ENCODE measurements at regions not wholly inside any gene's neighbourhood (a gene's known extent, or its start where the extent isn't known, plus 50 kb on each side); places are given as distances from the start of the nearest gene placed in this dataset.
"Not testable (repeated sequence)": the region's sequence is repeated elsewhere in the genome, so short reads cannot be mapped to it uniquely, and the experiment has no call there.

DNA sequence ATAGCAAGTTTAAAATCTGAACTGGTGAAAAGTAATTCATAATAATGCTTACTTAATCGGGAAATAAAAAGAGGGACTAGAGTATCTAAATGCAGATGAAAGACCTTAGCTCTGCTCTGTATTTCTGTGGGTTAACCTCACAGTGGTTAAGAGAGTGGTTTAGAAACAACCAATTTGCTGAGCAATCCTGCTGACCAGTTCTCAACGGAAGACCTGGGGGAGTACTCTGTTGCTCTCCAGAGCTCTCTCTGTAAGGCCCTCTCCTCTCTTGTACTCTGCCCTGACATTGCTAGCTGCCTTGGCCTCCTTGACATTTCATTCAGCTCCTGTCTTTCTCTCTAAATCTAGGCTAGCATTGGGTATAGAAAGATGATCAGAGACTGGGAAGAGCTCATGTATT, 1186.6 kb upstream of the SEMA6A start:
- DNase-seq: no peak

DNA sequence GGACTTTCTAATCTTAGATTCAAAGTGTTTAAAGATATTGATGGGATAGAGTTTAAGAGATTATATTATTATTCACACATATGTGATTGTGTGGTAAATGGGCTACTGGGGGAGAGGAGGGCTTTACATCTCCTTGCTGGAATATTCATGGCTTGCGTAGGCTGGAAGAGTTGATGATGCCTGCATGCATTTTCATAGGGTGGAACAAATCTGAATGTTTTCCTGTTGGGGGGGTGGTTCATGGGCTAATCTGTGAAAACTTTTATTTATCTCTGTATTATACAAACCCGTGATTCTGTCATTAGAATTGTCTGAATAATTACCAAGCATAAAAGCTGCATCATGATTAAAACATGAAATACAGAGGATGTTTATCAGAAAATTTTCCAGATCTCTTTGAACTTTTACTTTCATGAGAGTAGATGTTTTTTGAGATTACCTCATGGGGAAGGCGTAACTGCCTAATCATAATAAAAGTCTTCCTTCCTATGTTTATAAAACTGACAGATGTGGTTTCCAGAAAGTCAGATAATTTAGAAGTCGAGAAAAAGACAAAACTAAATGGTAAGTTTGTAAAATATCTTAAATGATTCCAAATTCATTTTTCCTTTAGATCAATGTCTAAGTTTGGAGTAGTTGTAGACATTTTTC, 1185.4 kb upstream of the SEMA6A start:
- no peak for DNase-seq

DNA sequence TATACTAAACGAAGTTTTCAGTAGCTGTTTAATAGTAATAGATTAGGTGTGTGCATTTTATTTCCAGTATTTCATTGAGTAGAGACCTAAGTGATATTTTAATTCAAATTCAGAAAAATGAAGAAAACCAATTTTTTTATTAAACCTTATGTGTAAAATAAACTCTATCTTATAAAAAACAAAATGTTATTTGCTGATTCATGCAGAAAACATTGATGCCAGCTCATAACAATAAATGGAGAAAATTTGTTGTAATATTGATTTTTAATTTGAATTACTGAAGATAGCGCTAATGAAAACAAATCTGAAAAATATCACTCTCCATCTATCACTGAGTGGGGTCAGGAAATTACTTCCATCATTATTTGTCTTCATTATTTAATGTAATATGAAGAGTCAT, 1177.8 kb upstream of the SEMA6A start:
- DNase-seq: no peak

DNA sequence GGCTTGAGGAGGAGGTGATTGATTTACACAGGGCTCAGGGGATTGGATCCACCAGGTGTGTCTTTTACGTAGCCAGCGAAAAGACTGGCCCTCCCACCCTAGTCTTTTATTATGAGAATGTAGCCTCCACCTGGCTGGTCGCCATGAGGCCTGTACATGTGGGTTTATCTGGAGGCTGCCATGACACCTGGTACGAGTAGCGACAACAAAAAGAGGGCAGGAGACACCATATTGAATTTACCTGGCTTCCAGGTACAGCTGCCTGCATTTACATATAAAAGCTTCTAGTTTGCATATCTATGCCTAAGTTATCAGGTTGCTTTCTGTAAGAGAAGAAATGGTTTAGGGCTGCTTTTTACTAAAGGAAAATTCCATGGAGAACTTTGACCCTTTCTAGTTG, 1173.7 kb upstream of the SEMA6A start:
- no peak for DNase-seq

DNA sequence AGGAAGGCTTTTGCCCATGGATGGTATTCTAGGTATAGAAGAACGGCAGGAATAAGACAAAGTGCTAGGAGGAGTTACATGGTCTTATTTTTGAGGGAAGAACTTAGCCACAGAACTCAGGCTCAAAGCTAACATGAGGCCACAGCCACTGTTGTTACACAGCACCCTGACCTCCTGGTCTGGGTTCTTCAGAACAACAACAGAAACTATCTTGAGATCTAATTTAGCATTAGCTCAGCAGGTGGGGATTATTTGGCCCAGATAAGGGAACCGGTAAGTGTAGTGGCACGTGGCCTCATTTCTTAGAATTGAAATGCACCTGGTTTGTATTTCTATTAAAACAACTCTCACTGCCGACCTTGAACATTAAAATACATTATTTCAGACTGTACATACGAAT, 1168.7 kb upstream of the SEMA6A start:
- no peak for DNase-seq

DNA sequence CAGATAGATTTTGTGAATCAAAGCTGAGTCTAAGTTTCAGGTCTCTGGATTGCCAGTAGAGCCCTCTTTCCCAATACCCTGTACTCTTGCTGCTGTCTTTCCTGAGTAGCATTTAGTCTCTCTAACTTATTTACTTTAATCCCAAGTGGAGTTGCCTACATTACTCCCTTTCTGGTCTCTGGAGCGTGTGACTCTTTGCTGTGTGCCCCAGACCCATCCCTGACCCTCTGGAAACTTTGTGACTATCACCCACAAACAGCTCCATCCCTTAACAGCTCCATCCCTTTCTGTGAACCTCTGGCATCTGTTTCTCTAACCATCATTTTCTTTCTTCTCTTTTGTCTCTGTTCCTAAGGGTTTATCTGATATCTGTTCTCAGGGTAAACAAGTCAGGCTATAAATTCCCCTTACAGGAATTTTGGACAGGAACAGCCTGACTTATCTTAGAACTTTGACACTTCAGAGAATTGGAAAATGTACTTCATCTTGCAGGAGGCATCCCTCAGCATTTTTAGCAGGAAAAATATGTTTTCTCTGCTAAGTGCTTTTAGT, 1167.1 kb upstream of the SEMA6A start:
- DNase-seq: no peak

DNA sequence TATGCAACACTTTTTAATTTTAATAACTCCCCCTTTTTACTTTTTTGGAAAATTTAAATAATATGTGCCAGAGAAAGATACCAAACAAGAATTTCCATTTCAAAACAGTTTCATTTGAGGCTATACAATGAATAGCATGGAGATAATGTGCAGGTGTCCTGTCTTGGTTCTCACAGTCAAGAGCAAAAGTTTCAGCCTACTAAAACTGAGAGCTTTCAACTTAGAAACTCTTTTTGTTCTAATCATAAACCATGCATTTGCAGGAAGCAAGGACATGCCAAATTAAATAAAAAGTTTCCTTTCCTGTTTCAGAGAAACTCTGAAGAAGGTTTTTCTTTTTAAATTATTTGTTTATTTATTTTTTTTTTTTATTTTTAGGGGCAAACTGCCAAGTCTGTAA, 1165.6 kb upstream of the SEMA6A start:
- DNase-seq: no peak

DNA sequence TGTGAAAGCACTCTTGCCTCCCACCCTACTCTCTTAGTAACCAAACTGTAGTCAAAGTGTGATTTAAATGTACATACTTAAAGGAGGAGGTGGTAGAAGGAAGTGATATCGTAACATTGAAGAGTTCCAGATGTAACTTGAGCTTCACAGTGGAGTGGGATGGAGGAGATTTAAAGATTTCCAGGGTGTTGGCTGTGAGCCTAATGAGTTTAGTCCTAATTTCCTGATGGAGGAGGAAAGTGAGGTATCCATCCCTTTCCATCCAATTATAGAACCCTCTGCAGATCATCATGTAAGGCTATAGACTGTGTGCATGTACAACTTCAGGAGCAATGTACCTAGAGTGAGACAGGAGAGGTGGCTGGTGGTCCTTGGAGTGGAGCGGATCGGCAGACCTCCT, 1163.9 kb upstream of the SEMA6A start:
- DNase-seq: no peak

DNA sequence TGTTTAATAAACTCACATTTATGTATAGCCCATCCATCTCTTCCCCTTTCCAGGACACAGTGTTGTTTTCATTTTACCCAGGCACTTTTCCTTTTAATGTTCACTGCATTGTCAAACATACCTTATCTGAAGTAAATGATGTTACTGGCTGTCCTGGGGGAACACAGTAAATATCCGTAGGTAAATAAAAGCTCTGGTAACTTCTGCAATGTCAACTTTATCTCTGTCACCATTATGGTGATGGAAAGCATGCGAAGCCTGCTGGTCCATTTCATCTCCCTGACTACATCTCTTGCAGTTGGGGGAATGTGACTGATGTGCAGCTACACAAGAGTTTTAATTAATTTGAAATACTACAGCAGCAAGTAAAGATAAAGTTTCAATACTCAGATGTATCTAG, 1162.1 kb upstream of the SEMA6A start:
- no peak for DNase-seq

DNA sequence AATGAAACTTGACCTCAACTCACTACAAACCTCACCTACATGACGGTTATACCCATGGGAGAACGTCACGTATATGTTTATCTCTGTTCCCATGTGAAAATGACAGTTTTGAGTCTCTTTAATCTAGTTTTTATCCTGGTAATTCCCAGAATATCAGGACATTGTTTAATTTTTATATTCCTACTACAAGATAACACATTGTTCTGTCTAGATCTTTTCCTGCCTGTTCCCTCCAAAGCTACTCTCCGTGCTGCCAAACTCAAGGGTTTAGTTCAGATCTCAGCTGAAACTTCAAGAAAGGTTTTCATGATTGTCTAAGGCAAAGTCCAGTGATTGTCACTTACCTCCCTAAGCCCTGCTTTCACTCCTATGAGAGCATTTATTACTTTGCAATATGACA, 1159.4 kb upstream of the SEMA6A start:
- DNase-seq: no peak

DNA sequence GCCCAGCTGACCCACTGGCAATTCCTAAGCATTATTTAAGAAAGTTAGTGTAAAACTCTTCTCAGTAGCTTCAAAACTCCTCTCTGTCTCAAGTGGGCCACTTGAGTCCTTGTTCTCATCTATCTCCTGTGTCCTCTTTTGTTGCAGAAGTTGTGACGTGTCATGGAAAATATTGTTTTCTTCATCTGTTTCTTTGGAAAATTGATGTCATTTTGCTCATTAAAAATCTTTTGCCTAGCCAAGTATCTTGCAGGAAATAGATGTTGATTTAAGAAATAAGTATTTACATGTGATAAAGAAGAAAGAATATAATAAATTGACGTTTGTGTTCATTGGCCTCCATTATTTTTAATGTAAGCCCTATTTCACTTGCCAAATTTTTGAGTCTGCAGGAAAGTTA, 1158.4 kb upstream of the SEMA6A start:
- DNase-seq: no peak

DNA sequence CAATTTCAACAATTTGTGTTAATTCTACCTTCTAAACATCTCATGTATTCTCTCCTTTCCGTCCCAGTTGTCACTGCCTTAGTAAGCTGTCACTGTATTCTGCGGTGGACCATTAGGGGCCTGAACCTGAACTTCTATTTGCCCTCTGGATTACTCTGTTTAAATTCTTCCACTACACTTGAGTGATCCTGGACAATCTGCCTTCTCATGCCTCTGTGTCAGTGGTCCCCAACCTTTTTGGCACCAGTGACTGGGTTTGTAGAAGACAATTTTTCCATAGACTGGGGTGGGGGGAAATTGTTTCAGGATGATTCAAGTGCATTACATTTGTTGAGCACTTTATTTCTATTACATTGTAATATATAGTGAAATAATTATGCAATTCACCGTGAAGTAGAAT, 1157.6 kb upstream of the SEMA6A start:
- no peak for DNase-seq

DNA sequence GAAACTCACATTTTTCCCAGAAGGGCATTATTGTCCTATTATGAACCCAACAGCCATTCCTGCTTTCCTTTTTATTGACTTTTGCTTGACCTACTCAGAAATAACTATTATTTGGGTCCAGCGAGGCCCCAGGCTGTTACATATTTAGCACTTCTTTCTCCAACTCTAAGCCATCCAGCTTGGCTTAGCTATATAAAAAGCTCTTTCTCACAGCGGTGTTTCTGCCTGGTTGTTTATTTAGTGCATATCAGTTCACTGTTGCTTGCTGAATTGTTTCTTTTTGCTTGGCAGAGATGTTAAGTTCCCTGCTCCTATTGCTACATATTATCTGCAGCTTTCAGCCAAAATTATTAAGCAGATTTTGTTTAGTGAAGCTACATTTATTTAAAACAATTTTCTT, 1156.8 kb upstream of the SEMA6A start:
- no peak for DNase-seq

DNA sequence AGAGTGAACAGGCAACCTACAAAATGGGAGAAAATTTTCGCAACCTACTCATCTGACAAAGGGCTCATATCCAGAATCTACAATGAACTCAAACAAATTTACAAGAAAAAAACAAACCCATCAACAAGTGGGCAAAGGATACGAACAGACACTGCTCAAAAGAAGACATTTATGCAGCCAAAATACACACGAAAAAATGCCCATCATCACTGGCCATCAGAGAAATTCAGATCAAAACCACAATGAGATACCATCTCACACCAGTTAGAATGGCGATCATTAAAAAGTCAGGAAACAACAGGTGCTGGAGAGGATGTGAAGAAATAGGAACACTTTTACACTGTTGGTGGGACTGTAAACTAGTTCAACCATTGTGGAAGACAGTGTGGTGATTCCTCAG, 1146.2 kb upstream of the SEMA6A start:
- DNase-seq: not testable (repeated sequence)

DNA sequence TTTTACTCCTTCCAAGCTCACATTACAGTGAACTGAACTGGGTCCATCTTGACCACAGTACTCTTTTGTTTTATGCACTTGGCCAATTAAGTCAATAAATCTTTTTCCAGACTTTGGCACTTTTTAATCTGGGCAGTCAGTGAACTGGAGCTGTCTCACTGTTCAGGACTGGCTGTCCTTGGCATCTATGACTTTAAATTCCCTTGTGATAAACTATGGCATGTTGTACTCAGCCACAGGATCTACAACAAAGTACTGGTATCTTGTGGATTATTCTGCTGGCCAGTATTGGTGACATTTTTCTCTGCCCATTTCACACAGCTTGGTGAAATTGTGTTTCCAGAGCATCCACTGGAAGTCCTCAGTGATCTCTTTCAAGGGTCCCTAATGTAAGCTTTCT, 1144.8 kb upstream of the SEMA6A start:
- no peak for DNase-seq

DNA sequence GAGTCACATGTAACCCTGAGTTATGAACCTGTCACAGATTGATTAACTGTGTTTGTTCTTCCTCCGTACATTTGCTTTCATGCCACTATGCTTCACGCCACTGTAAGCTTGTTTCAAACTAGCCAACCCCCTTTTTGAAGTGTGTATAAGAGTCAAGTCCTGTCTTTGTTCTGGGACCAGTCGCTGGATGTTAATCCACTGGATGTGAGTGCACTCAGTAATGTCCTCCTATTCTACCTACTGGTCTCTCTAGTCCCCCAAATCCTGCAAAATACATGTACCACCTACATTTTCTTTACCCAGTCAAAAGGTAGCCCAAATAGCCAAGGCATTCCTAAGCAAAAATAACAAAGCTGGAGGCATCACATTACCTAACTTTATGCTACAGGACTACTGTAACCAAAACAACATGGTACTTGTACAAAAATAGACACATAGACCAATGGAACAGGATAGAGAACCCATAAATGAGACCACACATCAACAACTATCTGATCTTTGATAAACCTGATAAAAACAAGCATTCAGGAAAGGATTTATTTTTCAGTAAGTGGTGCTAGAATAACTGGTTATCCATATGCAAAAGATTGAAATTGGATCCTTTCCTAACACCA, 1139.1 kb upstream of the SEMA6A start:
- DNase-seq: no peak

DNA sequence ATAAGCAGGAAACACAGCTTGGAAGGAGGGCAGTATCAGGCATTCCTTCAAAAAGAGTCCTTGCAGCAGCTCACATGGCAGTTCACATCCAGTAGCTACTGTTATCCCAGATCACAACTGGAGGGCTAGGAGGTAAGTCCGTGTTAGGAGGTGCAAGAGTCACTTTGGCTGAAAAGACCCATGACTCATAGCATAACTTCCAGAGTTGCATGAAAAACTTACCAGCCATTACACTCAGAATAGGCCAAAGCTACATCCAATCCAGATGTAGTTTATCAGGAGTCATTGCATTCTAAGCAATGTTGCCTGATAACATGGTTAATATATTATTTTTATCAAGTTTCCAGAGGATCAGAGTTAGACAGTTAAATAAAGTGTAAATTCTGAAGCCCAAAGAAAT, 1126.4 kb upstream of the SEMA6A start:
- no peak for DNase-seq

DNA sequence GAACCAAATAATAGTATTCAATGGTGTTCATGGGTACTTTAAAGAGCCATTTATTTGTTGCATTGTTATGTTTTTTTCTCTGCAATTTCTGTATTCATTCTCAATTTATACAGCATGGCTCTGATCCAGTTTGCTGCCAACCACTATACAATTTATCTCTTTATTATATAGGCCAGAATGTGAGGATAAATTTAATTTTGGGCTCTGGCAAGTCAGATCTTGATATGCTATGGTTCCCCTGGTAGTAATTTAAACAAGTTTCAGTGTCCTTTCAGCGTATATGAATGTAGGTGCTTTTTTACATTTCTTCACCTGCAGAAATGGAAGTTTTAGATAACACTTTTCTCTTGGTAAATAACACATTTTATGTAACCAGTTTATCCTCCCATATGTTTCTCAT, 1118.0 kb upstream of the SEMA6A start:
- DNase-seq: no peak

DNA sequence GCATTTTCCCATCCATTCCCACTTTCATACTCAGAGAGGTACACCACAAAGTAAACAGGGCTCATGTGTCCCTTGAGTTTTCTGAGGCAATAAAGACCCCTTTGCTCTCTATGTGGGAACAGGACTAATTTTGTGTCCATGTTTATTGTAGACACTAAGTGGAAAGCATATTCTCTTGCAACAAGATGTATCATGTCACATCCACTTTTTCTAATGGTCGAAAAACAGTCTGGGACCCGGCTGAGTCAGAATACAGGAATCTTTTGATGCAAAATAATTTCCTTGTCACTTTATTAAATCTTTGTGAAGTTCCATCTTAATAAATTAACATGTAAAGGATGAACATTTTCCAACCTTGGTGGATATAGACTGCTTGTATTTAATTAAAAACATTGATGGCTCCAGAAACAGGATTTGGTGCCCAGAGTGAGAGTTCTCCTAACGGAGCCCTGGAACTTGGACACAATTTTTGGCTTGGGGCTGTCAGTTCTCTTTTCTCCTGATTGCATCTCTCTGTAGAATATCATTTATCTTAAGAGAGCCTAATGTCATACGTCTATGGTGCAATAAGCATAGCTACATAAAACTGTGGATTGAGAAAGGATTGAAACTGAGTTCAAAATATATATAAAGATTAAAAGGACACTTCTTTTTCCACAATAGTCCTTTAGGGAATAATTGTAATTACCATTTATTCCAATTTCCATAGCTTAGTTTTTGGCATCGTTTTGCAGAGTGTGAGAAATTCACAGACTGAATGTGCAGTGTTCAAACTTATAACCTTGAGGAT, 1116.7 kb upstream of the SEMA6A start:
- no peak for DNase-seq

DNA sequence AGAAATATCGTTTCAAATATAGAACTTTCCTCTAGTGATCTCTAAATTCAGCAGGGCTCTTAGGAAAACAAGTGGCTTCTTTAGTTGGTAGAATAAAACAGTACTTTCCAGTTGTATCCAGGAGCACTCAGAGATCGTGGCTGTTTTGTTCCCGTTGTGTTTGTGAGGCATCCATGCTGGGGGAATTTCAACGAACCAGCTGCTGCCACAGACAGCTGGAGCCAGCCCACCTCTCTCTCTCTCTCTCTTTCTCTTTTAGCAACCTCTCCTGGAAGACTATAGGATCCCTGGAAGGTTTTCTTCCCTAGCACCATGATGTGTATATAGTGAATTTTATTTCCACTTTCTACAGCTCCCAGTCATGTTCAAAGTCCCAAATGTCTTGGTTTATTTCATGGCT, 1116.0 kb upstream of the SEMA6A start:
- no peak for DNase-seq

DNA sequence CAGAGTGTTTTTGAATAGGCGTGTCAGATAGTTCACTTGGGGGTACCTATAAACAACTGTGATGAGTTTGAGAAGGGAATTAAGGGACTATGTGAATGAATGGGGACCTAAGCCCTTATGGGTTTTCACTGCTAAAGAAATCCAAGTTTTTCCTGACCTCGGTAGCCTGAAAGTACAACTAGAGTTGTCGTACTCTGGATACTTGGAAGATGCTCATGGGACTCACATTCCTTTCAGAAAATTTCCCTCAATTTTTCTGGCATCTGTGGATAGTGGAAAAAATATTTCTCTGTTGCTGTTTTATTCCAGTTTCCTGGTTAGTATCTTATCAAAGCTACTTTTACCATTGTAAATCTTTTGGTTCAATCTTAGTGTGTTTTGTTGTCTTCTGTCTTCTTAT, 1112.3 kb upstream of the SEMA6A start:
- DNase-seq: no peak

DNA sequence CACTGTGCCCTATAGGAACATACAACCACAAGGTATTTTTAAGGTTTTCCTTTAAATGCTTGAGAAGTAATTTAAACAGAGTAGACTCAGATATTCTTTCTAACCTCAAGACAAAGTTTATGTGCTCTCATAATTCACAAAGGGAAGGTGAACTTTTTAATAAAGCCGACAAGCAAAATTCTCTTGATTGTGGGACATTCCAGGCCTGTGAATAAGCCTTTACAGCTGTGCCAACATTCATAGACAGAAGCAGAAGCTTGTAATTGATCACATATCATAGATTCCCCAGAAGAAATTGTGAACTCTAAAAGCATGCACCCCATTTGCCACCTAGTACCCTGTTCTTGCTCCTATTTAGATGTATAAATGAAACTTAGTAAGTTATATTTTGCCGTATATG, 1107.8 kb upstream of the SEMA6A start:
- no peak for DNase-seq

DNA sequence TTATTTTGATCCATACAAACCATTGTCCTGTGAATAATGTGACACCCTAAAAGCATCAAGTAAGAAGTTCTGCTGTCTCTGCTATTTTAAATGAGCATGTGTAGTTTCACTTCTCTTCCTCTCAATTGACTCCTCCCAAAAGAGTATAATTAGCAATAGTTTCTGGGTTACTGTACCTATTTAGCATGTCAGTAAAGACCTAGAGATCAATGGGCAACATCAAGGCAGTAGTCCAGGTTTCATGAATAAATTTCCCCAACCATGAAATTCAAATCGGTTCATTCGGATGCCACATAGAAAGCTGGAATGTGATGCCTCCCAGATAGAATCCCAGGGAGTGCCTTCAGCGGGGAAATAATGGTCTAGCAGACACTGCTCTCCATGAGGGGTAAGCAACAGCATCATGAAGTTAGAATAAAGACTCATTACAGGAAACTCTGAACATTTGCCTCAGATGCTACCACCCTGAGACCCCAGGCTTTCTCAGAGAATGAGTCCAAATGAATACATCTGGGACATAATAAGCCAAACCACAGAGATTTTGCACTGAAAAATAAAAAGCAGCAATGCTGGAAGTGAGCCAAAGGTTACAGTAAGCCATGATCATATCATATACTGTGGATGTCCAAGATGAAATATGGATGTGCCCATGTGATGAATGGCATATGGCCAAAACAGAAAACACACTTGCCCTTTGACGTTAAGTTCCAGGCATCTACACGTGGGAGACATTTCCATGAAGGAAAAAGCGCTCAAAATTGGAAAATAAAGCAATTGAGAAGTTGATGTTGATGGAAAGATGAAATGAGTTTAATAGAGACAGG, 1107.0 kb upstream of the SEMA6A start:
- DNase-seq: no peak
